C4-2B (cell line): ENCODE measurements at regions not wholly inside any gene's neighbourhood (a gene's known extent, or its start where the extent isn't known, plus 50 kb on each side); places are given as distances from the start of the nearest gene placed in this dataset.

ENCODE experiments used
- H3K27ac ChIP-seq: fragments of 450-650 bp; 2 replicates; pipeline ENCODE4 v1.5.1; 2017
- ZFX ChIP-seq: fragments of 450-650 bp; IDR thresholded peaks from 2 replicates; pipeline ENCODE4 v1.6.1; 2017
- TF ChIP-seq, protein P1 (sequence below): fragments of 450-650 bp; conservative IDR thresholded peaks from 2 replicates; pipeline ENCODE4 v1.5.1; 2017; ENCODE audit warnings: mild to moderate bottlenecking

DNA sequence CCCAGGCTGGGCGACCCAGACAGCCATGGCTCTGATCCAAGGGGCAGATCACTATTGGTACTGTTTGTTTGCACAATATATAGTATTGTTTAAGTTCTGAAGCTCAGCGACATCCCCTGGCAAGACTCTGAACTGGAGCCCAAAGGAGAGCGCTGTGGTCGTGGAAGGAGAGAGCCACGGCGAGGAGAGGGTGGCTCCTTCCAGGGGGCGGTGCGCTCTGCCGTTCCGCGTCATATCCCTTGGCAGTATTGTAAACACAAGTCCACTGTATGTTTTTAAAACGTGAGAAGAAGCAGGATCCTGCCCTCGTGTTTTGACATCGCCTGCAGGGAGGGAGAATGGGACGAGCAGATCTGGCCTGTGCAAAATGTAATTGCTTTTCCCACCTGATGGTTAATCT is 185.5 kb downstream of the RAB28 start:
- H3K27ac ChIP-seq: no peak overlapping the region
- TF ChIP-seq, protein P1, sequence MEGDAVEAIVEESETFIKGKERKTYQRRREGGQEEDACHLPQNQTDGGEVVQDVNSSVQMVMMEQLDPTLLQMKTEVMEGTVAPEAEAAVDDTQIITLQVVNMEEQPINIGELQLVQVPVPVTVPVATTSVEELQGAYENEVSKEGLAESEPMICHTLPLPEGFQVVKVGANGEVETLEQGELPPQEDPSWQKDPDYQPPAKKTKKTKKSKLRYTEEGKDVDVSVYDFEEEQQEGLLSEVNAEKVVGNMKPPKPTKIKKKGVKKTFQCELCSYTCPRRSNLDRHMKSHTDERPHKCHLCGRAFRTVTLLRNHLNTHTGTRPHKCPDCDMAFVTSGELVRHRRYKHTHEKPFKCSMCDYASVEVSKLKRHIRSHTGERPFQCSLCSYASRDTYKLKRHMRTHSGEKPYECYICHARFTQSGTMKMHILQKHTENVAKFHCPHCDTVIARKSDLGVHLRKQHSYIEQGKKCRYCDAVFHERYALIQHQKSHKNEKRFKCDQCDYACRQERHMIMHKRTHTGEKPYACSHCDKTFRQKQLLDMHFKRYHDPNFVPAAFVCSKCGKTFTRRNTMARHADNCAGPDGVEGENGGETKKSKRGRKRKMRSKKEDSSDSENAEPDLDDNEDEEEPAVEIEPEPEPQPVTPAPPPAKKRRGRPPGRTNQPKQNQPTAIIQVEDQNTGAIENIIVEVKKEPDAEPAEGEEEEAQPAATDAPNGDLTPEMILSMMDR: no peak
- no peak for TF ChIP-seq ZFX

DNA sequence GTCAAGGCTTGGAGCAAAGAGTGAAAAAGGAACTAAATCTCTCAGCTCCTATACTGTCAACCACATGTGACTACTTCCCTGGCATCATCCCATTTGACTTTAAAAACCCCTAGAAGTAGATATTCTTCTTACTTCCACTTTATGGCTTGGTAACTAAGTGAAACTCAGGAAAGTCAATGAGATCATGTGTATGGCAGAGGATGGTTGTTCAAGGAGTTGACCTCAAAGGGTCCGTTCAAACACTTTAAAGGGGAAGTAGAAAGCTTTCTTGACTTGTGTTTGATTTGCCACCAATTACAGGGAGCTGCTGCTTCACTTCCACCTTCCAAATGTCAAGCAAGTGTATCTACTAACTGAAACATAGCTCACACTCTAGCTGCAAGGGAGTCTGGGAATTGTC is 187.2 kb downstream of the RAB28 start:
- TF ChIP-seq ZFX: no peak
- TF ChIP-seq, protein P1: no peak
- no peak overlapping the region for H3K27ac ChIP-seq

DNA sequence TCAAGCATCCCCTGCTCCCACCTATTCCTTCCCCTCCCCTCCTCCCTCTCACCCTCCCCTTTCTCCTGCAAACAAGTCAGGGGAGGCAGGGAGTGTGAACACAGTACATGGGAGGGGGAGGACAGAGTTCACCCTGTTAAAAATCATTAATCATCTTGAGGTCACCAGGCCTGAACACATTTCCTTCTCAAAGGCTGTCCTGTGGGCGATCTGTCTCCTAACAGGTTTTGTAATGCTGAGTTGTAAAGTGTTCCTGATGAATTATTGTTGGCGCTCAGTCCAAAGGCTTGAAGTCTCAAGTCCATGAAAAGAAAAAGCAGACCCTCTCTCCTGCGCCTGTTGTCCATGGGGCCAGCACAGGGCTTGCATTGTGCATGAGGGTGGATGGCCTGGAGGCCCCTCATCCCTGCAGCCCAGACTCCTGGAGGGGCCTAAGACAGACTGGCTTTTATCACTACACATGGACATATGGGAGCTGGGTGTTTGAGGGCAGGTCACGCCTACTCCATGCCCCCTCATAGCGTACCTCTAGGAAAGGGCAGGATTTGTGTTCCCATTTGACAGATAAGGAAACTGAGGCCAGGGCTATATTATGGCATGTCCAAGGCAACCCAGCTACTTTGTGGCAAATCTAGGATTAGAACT is 189.1 kb downstream of the RAB28 start:
- H3K27ac ChIP-seq: no peak overlapping the region
- TF ChIP-seq ZFX: no peak
- TF ChIP-seq, protein P1: no peak

DNA sequence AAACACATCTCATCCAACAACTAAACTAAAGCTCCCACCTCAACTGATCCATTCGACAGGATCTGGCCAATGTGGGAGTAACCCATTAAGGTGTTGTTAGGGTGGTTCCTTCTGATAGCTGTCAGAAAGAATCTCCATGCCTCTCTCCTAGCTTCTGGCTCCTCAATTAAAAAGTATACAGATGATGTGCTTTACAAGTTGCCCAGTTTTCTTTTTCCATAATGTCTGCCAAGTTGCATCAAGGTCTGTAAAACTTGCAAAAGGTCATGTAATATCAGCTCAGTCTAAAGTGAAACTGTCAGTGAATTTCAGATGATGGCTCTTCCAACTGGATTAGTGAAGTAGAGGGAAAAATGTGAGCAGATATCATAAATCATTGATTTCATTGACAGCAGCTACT is 191.8 kb downstream of the RAB28 start:
- H3K27ac ChIP-seq: no peak overlapping the region
- no peak for TF ChIP-seq ZFX
- TF ChIP-seq, protein P1: no peak

DNA sequence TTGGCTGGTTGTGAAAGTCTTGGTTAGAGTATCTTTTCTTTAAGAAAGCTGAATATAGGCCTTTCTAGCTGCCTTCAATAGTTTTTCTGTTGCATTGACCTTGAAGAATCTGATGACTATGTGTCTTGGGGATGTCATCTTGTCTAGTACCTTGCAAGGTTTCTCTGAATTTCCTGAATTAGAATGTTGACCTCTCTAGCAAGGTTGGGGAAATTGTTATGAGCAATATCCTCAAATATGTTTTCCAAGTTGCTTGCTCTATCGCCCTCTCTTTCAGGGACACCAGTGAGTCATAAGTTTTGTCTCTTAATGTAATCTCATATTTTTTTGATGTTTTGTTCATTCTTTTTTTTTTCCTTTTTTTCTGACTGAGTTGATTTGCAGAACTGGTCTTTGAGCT is 194.7 kb downstream of the RAB28 start:
- H3K27ac ChIP-seq: no peak overlapping the region
- TF ChIP-seq, protein P1: no peak
- no peak for TF ChIP-seq ZFX

DNA sequence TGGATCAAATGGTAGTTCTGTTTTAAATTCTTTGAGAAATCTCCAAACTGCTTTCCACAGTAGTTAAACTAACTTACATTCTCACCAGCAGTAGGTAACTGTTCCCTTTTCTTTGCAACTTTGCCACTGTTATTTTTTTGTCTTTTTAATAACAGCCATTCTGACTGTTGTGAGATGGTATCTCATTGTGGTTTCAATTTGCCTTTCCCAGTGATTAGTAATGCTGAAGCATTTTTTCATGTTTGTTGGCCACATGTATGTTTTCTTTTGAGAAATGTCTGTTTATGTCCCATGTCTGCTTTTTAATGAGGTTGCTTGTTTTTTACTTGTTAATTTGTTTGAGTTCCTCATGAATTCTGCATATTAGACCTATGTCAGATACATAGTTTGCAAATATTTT is 198.8 kb downstream of the RAB28 start:
- no peak overlapping the region for H3K27ac ChIP-seq
- no peak for TF ChIP-seq ZFX
- TF ChIP-seq, protein P1: no peak

DNA sequence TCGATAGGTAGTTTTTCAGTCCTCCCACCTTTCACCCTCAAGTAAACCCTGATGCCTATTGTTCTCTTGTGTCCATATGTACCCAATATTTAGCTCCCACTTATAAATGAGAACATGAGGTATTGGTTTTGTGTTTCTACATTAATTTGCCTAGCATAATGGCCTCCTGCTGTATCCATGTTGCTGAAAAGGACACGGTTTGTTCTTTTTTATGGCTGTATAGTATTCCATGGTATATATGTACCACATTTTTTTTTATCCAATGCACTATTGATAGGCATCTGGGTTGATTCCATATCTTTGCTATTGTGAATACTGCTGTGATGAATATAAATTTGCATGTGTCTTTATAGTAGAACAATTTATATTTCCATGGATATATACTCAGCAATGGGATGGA is 199.2 kb downstream of the RAB28 start:
- TF ChIP-seq ZFX: no peak
- TF ChIP-seq, protein P1: no peak
- no peak overlapping the region for H3K27ac ChIP-seq
